ENCODE measurements at regions not wholly inside any gene's neighbourhood (a gene's known extent, or its start where the extent isn't known, plus 50 kb on each side); places are given as distances from the start of the nearest gene placed in this dataset.

GRCh38 chr13:90416938-90417337, 930.5 kb upstream of the MIR17HG start:
- Histone ChIP-seq H3K36me3 (ENCODE audit: insufficient read depth, low read length) (no peaks in the 10 kb centered on the region), H3K9me3 (ENCODE audit: low read depth, low read length) (no peaks in the 10 kb centered on the region), H3K9ac (ENCODE audit: insufficient read length) (no peak overlapping the region), H3K4me3 (no peak overlapping the region), H3K27ac (no peak overlapping the region)
- TF ChIP-seq FOXP2 (optimal IDR thresholded peaks at IDR 0.05; ENCODE audit: control extremely low read depth, extremely low read length, insufficient read depth) (no peak), EZH2 (IDR thresholded peaks at IDR 0.05) (no peak), POLR2AphosphoS5 (IDR thresholded peaks at IDR 0.05; ENCODE audit: borderline replicate concordance, low read depth, low read length) (no peak)
- DNase-seq (ENCODE audit: low read depth, low spot score) = no peak

- TF ChIP-seq EZH2 (IDR thresholded peaks at IDR 0.05) = no peak
- no peak for TF ChIP-seq FOXP2 (optimal IDR thresholded peaks at IDR 0.05; ENCODE audit: control extremely low read depth, extremely low read length, insufficient read depth)
- TF ChIP-seq POLR2AphosphoS5 (IDR thresholded peaks at IDR 0.05; ENCODE audit: borderline replicate concordance, low read depth, low read length) = no peak
- Histone ChIP-seq H3K27ac (no peak overlapping the region), H3K9me3 (ENCODE audit: low read depth, low read length) (no peaks in the 10 kb centered on the region), H3K36me3 (ENCODE audit: insufficient read depth, low read length) (no peaks in the 10 kb centered on the region), H3K4me3 (no peak overlapping the region), H3K9ac (ENCODE audit: insufficient read length) (no peak overlapping the region)
- no peak for DNase-seq (ENCODE audit: low read depth, low spot score)
Observed at GRCh38 chr13:90420683-90421082, 926.8 kb upstream of the MIR17HG start.

DNA sequence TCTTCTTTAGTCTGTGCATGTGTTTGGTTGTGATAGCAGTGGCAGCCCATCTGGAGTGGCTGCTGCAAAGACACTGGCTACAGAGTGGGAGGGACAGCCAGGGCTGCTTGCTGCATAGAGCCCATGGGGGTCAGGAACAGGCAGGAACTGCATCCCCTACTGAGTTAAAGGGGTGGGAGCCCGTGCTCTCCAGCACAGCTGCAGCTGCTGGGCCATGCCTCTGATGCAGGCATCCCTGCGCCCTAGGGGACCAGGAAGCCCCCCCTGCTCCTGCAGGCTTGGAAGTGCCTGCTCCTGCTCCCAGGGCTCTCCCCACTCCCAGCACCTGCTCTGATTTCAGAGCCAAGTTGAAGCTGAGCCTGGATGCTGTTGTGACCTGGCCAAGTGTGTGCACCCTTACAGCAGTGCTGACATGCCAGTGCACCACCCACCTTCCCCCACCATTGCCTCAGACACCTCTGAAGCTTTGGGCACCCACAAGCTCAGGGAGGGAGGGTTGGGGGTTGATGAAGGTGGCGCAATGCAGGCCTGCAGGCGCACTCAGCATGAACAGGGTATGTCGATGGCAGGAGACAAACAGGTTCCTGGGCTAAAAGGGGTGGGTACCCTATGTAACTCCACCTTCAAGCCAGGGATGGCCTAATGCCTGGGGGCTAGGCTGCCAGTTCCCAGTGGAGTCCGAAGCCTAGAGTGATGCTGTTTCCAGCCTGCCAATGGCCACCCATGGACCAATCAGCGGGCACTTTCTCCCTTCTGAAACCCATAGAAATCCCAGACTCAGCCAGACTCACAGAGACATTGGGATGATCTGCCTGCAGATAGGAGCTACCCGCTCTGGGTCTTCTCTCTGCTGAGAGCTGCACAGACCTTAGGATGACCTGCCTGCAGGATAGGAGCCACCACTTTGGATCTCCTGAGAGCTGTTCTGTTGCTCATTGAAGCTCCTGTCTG, 919.9 kb upstream of the MIR17HG start:
- Histone ChIP-seq H3K9me3 (ENCODE audit: low read depth, low read length) (no peaks in the 10 kb centered on the region), H3K36me3 (ENCODE audit: insufficient read depth, low read length) (no peaks in the 10 kb centered on the region), H3K9ac (ENCODE audit: insufficient read length) (no peak overlapping the region), H3K27ac (no peak overlapping the region), H3K4me3 (no peak overlapping the region)
- TF ChIP-seq POLR2AphosphoS5 (IDR thresholded peaks at IDR 0.05; ENCODE audit: borderline replicate concordance, low read depth, low read length) = no peak
- TF ChIP-seq FOXP2 (optimal IDR thresholded peaks at IDR 0.05; ENCODE audit: control extremely low read depth, extremely low read length, insufficient read depth) = no peak
- TF ChIP-seq EZH2 (IDR thresholded peaks at IDR 0.05) = no peak
- no peak for DNase-seq (ENCODE audit: low read depth, low spot score)

GRCh38 chr13:90428522-90429210, 918.8 kb upstream of the MIR17HG start:
- Histone ChIP-seq H3K9me3 (ENCODE audit: low read depth, low read length) (no peaks in the 10 kb centered on the region), H3K4me3 (no peak overlapping the region), H3K27ac (no peak overlapping the region), H3K9ac (ENCODE audit: insufficient read length) (no peak overlapping the region), H3K36me3 (ENCODE audit: insufficient read depth, low read length) (no peaks in the 10 kb centered on the region)
- TF ChIP-seq EZH2 (IDR thresholded peaks at IDR 0.05) (no peak), FOXP2 (optimal IDR thresholded peaks at IDR 0.05; ENCODE audit: control extremely low read depth, extremely low read length, insufficient read depth) (no peak), POLR2AphosphoS5 (IDR thresholded peaks at IDR 0.05; ENCODE audit: borderline replicate concordance, low read depth, low read length) (no peak)
- no peak for DNase-seq (ENCODE audit: low read depth, low spot score)

DNA sequence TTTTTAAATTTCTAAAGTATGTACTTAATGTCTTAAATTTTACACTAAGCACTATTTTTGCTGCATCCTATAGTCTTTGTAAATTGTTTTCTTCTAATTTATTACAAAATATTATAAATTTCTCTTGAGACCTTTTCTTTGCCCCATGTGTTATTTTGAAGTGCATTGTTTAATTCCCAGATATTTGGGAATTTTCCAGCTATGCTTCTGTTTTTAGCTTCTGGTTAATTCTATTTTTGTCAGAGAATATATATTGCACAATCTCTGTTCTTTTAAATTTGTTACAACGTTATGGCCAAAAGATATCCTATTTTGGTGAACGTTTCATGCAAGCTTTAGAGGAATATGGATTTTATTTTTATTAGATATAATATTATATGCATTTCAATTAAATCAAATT, 917.4 kb upstream of the MIR17HG start:
- Histone ChIP-seq H3K27ac (no peak overlapping the region), H3K36me3 (ENCODE audit: insufficient read depth, low read length) (no peaks in the 10 kb centered on the region), H3K9ac (ENCODE audit: insufficient read length) (no peak overlapping the region), H3K4me3 (no peak overlapping the region), H3K9me3 (ENCODE audit: low read depth, low read length) (no peaks in the 10 kb centered on the region)
- DNase-seq (ENCODE audit: low read depth, low spot score) = no peak
- no peak for TF ChIP-seq EZH2 (IDR thresholded peaks at IDR 0.05)
- no peak for TF ChIP-seq POLR2AphosphoS5 (IDR thresholded peaks at IDR 0.05; ENCODE audit: borderline replicate concordance, low read depth, low read length)

- Histone ChIP-seq H3K36me3 (ENCODE audit: insufficient read depth, low read length) (no peaks in the 10 kb centered on the region), H3K4me3 (no peak overlapping the region), H3K9ac (ENCODE audit: insufficient read length) (no peak overlapping the region), H3K27ac (no peak overlapping the region), H3K9me3 (ENCODE audit: low read depth, low read length) (no peaks in the 10 kb centered on the region)
- no peak for DNase-seq (ENCODE audit: low read depth, low spot score)
- TF ChIP-seq FOXP2 (optimal IDR thresholded peaks at IDR 0.05; ENCODE audit: control extremely low read depth, extremely low read length, insufficient read depth) (no peak), POLR2AphosphoS5 (IDR thresholded peaks at IDR 0.05; ENCODE audit: borderline replicate concordance, low read depth, low read length) (no peak), EZH2 (IDR thresholded peaks at IDR 0.05) (no peak)
Observed at GRCh38 chr13:90436697-90437096, 910.8 kb upstream of the MIR17HG start.

DNA sequence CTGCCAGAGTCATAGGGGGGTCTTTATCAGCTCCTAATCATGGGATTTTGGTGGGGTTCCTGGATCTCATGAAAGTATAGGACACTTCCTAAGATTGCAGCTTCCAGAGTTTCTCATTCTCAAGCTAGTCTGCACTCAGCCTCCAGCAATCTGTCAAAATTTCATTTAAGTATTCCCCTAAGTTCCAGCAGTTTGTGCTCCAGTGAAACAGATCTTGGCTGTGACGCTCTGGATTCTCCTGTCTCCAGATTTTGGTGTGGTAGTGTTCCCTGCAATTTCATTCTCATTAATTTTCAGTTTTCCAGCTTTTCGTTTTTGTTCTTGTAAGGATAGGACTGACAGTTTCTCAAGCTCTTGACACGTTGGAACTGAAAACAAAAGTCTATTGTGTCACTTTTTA, 908.9 kb upstream of the MIR17HG start:
- H3K9me3 ChIP-seq (ENCODE audit: low read depth, low read length) = no peaks in the 10 kb centered on the region
- TF ChIP-seq EZH2 (IDR thresholded peaks at IDR 0.05) (no peak), POLR2AphosphoS5 (IDR thresholded peaks at IDR 0.05; ENCODE audit: borderline replicate concordance, low read depth, low read length) (no peak), FOXP2 (optimal IDR thresholded peaks at IDR 0.05; ENCODE audit: control extremely low read depth, extremely low read length, insufficient read depth) (no peak)
- H3K9ac ChIP-seq (ENCODE audit: insufficient read length) = no peak overlapping the region
- DNase-seq (ENCODE audit: low read depth, low spot score) = no peak
- H3K27ac ChIP-seq = no peak overlapping the region
- H3K4me3 ChIP-seq = no peak overlapping the region
- H3K36me3 ChIP-seq (ENCODE audit: insufficient read depth, low read length) = no peaks in the 10 kb centered on the region

- Histone ChIP-seq H3K4me3 (no peak overlapping the region), H3K9ac (ENCODE audit: insufficient read length) (no peak overlapping the region), H3K9me3 (ENCODE audit: low read depth, low read length) (no peaks in the 10 kb centered on the region), H3K36me3 (ENCODE audit: insufficient read depth, low read length) (no peaks in the 10 kb centered on the region), H3K27ac (no peak overlapping the region)
- no peak for DNase-seq (ENCODE audit: low read depth, low spot score)
- TF ChIP-seq POLR2AphosphoS5 (IDR thresholded peaks at IDR 0.05; ENCODE audit: borderline replicate concordance, low read depth, low read length) = no peak
Observed at GRCh38 chr13:90443268-90443667, 904.2 kb upstream of the MIR17HG start.
